KOPT-K1 (cell line): ENCODE measurements at regions not wholly inside any gene's neighbourhood (a gene's known extent, or its start where the extent isn't known, plus 50 kb on each side); places are given as distances from the start of the nearest gene placed in this dataset.
A peak's percentile ranks its signal among the peaks of the same experiment; 100 is the strongest.
"Not testable (repeated sequence)": the region's sequence is repeated elsewhere in the genome, so short reads cannot be mapped to it uniquely, and the experiment has no call there.

Experiments used
- H3K27ac ChIP-seq: fragments of 200-600 bp; sonication (generic); 2 replicates; pipeline ENCODE4 v1.5.1; 2016; ENCODE audit warnings: antibody characterized with exemption, mild to moderate bottlenecking, low read depth, low read length; ENCODE audit not compliant: poor library complexity, severe bottlenecking
- H3K36me3 ChIP-seq: fragments of 200-600 bp; sonication (generic); 2 replicates; pipeline ENCODE4 v1.5.1; 2017; ENCODE audit warnings: antibody characterized with exemption, mild to moderate bottlenecking, low read length, moderate library complexity; ENCODE audit not compliant: insufficient read depth
- H3K9me3 ChIP-seq: fragments of 200-600 bp; sonication (generic); 2 replicates; pipeline ENCODE4 v1.5.1; 2017; ENCODE audit warnings: antibody characterized with exemption, low read length, mild to moderate bottlenecking; ENCODE audit not compliant: insufficient read depth, poor library complexity, severe bottlenecking

GRCh38 chr15:98075441-98075840 is 114.9 kb downstream of the ARRDC4 start:
- no peak overlapping the region for H3K27ac ChIP-seq
- H3K9me3 ChIP-seq = no peaks in the 10 kb centered on the region
- no peaks in the 10 kb centered on the region for H3K36me3 ChIP-seq

DNA sequence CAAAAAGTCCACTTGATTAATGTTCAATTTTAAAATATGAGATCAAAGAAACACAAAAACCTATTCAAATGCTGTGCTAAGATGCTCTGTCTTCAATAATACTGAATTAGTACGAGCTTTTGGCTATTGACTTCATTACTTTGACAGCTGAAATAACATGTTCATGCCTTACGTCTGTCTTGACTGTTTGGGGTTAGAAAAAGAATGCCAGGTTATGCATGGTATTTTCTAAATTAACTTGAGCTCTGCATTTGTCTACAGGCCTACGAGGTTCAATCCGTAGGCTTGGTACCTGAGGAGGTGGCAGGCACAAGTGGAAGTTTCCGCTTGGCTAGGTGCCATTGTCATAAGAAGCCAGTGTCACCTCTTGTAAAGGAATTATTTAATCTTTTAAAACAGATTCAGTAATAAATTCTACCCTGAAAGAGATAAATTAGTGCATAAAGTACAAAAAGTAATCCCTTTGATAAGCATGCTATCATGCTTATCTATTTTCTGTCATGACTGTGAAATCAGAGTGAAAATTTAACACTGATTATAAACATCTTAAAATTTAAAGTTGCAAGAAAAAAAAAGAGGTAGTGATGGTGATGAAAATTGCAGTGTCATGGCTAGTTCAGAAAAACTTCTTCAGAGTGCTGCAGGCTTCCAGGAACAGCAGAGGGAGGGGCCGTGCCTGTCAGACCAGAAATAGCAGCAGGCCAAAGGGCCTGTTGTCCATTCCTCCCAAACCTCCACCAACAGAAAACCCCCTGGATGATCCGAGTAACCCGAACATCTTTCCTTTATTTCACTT is 115.7 kb downstream of the ARRDC4 start:
- Histone ChIP-seq H3K27ac (no peak overlapping the region), H3K36me3 (no peaks in the 10 kb centered on the region), H3K9me3 (no peaks in the 10 kb centered on the region)

DNA sequence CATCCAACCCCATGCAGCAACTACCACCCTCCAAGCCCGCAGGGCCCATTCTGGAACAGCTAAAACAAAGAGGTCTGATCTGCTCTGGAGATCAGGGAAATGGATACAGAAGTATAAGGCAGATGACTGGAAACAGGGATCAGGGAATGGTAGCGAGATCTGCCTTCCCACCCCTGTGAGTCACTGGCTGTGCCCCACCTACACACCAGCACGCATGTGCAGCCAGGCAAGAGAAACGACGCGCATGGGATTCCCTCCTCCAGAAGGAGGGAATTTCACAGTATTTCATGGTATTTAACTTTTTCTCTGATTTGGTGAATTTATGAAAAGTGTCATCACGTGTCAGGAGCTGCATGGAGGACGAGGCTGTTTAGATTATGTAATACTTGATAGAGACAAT is 116.7 kb downstream of the ARRDC4 start:
- Histone ChIP-seq H3K27ac (no peak overlapping the region), H3K9me3 (no peaks in the 10 kb centered on the region), H3K36me3 (no peaks in the 10 kb centered on the region)

- no peaks in the 10 kb centered on the region for H3K36me3 ChIP-seq
- no peaks in the 10 kb centered on the region for H3K9me3 ChIP-seq
- no peak overlapping the region for H3K27ac ChIP-seq
Measured at GRCh38 chr15:98080791-98081190, 120.3 kb downstream of the ARRDC4 start.

DNA sequence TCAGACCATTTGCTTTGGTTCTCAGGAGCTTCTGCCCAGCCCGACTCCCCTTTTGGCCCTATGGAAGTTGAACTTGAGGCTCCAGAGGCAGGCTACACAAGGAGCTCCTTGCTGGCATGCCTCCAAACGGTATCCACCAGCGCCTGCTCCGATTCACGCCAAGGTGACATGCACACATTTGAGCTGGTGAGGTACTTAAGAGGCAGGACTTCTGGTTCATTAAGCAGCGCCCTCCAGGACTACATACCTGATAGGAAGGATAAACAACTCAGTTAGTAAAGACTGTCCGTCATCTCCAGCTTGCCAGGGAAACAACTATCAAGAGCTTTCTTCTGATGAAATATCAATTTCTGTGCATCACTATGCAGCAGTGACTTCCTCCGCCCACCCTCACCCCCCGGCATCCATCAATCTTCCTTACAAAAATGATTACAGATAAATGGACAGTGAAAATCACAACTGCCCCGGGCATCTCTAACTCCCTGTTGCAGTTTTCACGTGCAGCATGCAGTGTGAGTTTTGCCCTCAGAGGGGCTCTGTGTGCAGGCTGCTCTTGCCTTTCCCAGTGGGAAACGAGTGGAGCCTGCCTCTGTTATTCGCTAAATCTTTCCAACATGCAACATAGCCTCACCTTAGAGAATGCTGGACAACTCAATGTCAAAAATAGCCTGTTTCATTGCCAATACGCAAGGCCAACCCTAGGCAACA is 122.9 kb downstream of the ARRDC4 start:
- Histone ChIP-seq H3K27ac (no peak overlapping the region), H3K9me3 (no peaks in the 10 kb centered on the region), H3K36me3 (no peaks in the 10 kb centered on the region)

- Histone ChIP-seq H3K27ac (no peak overlapping the region), H3K36me3 (no peaks in the 10 kb centered on the region), H3K9me3 (no peaks in the 10 kb centered on the region)
Measured at GRCh38 chr15:98085003-98085639, 124.6 kb downstream of the ARRDC4 start.

DNA sequence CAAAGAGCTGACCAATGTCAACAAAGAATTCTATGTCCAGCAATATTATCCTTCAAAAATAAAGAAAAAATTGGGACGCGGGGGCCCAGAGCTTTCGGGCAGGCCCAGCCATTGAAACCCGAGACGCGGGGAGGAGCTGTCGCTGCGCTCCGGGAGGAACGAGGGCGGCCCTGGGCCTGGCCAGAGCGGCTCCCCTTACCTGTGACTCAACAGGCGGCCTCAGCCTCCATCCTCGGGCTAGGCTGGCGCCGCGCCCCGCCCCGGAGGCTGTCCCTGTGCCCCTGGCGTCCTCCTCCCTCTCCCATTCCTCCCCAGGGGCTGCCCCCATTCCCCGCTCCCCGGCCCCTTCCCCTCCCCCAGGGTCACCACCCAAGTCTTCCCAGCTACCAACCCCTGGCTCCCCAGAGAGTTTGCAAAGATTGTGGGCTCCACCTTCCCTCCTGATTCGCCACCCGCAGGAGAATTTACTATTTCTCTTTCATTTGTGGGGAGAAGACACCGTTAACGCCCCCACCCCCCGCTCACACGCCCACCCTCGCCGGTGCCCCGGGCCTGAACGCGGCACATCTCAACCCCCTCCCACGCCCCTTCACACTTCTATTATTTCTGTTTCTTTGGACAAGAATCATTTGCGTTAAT is 127.9 kb downstream of the ARRDC4 start:
- H3K36me3 ChIP-seq, H3K9me3 ChIP-seq, H3K27ac ChIP-seq: not testable (repeated sequence)

DNA sequence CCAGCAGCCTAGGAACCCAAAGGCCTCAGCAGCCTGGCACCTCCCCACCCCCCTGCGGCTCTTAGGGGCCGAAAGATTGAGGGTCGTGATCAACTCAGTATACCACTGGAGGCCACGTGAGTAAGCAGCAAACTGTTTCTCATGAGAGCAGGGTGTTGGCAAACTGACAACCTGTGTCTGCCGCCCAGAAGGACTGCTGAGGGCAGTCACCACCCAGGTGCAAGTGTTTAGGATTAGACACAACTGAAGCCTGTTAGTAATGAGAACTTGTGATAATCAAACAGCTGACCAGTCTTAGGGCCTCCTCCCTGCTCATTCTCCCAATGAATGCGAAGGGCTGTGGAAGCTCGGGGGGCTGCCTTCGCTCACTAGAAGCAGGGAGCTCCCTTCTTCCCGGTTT is 128.8 kb downstream of the ARRDC4 start:
- H3K9me3 ChIP-seq, H3K36me3 ChIP-seq: not testable (repeated sequence)
- peak overlapping the region; percentile 28 for H3K27ac ChIP-seq

- not testable (repeated sequence) for H3K36me3 ChIP-seq, H3K9me3 ChIP-seq, H3K27ac ChIP-seq
Measured at GRCh38 chr15:98097986-98098385, 137.5 kb downstream of the ARRDC4 start.

DNA sequence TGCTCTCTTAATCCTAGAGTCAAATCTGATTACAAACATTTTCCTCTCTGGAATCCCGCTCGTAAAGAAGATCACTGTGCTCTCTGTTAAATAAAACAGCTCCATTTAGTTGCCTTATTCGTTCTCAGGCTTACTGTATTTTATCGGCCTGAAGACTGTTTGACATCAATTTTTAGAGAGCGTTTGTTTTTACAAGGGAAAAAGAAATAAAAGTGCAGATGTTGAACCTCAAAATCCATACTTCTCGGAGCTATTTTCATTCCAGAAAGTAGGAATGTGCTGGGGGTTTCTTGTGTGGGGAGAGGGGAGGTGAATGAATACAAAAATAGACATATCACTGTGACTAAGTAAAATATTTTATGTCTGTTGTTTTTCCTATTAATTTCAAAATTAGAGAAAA is 140.1 kb downstream of the ARRDC4 start:
- H3K9me3 ChIP-seq = not testable (repeated sequence)

GRCh38 chr15:98103570-98103969 is 143.1 kb downstream of the ARRDC4 start:
- peaks cover 12% of the 10 kb centered on the region for H3K9me3 ChIP-seq
- H3K27ac ChIP-seq = no peak overlapping the region
- no peaks in the 10 kb centered on the region for H3K36me3 ChIP-seq

More for the DNA sequence above, 140.1 kb downstream of the ARRDC4 start:
- not testable (repeated sequence) for H3K36me3 ChIP-seq, H3K27ac ChIP-seq

DNA sequence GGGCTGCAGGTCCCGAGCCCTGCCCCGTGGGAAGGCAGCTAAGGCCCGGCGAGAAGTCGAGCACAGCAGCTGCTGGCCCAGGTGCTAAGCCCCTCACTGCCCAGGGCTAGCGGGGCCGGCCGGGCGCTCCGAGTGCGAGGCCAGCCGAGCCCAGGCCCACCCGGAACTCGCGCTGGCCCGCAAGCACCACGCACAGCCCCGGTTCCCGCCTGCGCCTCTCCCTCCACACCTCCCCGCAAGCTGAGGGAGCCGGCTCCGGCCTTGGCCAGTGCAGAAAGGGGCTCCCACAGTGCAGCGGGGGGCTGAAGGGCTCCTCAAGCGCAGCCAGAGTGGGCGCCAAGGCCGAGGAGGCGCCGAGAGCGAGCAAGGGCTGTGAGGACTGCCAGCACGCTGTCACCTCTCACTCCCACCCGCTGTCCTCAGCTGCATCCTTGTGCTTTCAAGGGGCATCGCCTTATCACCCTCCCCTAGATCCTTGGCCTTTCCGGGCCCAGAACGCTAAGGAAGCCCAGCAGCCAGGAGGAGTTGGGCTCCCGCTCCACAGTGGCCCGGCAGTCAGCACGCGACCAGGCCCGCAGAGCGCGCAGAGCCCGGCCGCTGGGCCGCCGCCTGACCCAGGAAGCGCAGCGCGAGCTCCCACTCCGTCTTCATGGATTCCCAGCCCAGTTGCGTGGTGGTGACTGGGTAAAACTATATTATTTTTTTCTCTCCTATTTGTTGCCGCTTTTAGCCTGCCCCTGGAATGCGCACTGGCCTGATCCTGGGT is 144.1 kb downstream of the ARRDC4 start:
- not testable (repeated sequence) for H3K27ac ChIP-seq, H3K36me3 ChIP-seq
- H3K9me3 ChIP-seq = peaks cover 12% of the 10 kb centered on the region

DNA sequence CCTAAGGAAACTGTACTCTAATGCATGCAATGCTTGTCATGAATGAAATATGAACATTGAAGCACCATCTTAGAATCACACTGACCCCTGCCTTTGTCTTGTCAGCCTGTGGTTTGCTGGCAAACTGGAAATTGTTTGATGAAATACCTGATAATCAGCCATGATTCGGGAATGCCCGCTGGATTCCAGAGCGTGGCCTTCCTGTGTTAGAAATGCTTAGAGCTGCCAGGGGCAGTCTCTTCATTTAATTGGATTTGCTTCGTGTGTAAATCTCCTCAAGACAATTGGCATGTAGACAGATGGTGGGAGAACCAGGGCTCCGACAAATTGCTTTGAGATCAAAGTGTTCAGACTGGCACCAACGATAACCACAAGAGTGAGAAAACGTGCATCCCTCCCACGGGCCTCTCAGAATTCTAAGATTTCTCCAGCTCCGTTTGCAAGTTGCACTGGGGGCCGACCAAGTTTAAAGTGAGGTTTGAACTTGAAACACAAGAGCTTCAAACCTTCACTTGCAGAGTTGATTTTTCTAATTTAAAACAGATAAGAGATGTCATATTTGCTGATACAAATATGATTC is 146.2 kb downstream of the ARRDC4 start:
- Histone ChIP-seq H3K9me3 (peaks cover 12% of the 10 kb centered on the region), H3K27ac (peak overlapping the region; percentile 56)
- H3K36me3 ChIP-seq = not testable (repeated sequence)

- H3K9me3 ChIP-seq = peaks cover 5% of the 10 kb centered on the region
- no peak overlapping the region for H3K27ac ChIP-seq
- H3K36me3 ChIP-seq = no peaks in the 10 kb centered on the region
Measured at GRCh38 chr15:98111806-98112205, 151.3 kb downstream of the ARRDC4 start.
